Uterus (tissue), 3 donors: ENCODE measurements at regions not wholly inside any gene's neighbourhood (a gene's known extent, or its start where the extent isn't known, plus 50 kb on each side); places are given as distances from the start of the nearest gene placed in this dataset.
"Not testable (repeated sequence)": the region's sequence is repeated elsewhere in the genome, so short reads cannot be mapped to it uniquely, and the experiment has no call there.

Experiments
- DNase-seq, 2 donors: peaks; one replicate each; pipeline ENCODE4 v3.0.0-alpha.2; 2019 to 2020
- H3K27ac ChIP-seq, 2 donors: fragments of 200-600 bp; sonication (generic); 1 replicate in 1 of 2; 2 replicates in 1 of 2; pipeline ENCODE4 v1.5.1; 2016 to 2018
- H3K27me3 ChIP-seq, 2 donors: fragments of 200-600 bp; sonication (generic); one replicate each; pipeline ENCODE4 v1.5.1; 2018 to 2019; ENCODE audit warnings: control low read depth in 1 of 2
- H3K36me3 ChIP-seq, 2 donors: fragments of 200-600 bp; sonication (generic); one replicate each; pipeline ENCODE4 v1.5.1; 2019; ENCODE audit warnings: control low read depth in 1 of 2
- H3K4me1 ChIP-seq, 2 donors: fragments of 200-600 bp; sonication (generic); one replicate each; pipeline ENCODE4 v1.5.1; 2018 to 2019; ENCODE audit warnings: control low read depth in 1 of 2
- H3K4me3 ChIP-seq, 2 donors: fragments of 200-600 bp; sonication (generic); 1 replicate in 1 of 2; 2 replicates in 1 of 2; pipeline ENCODE4 v1.5.1; 2018 to 2019; ENCODE audit warnings: mild to moderate bottlenecking in 1 of 2
- H3K9me3 ChIP-seq, 2 donors: fragments of 200-600 bp; sonication (generic); one replicate each; pipeline ENCODE4 v1.5.1; 2019; ENCODE audit warnings: control low read depth in 1 of 2
- POLR2A ChIP-seq, 2 donors: fragments of 450-650 bp; IDR thresholded peaks; one replicate each; pipeline ENCODE4 v1.6.1; 2016; ENCODE audit warnings: antibody characterized with exemption in 2 of 2, mild to moderate bottlenecking in 1 of 2, moderate library complexity in 1 of 2
- intact Hi-C: fragments of 100-400 bp; cut with DNase I; formaldehyde crosslinking; loops from one replicate; pipeline ENCODE4 v1.15.1; 2023; ENCODE audit warnings: low total_unique reads
- TF ChIP-seq, protein P1 (sequence below), 4 experiments: fragments of 200-600 bp in 2 of 4; fragments of 450-650 bp in 2 of 4; sonication (generic) in 2 of 4; IDR thresholded peaks; one replicate each; pipeline ENCODE4 v1.5.1; 2016 to 2019; ENCODE audit warnings: antibody characterized with exemption in 4 of 4, mild to moderate bottlenecking in 2 of 4, moderate library complexity in 1 of 4
- donor health status: DM: yes; HTN: yes; CAD: no.

DNA sequence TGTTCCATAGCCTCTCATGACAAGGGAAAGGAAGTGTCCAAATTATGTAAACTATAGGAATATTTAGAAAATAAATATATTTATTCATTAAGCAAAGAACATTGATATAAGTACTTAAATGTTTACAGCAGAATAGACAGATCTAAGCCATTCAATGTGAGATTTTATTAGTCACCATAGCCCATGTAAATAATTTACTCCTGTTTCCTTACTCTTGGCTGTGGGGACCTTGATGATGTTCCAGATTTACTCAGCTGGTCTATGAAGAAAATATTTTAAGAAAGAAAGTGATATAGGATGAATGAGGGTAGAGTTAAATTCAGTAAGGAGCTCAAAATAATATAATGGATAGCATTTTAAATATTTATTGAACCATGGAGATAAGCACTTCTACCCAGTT is 442.6 kb upstream of the KLF6 start:
- H3K27ac ChIP-seq: no peak overlapping the region
- TF ChIP-seq, protein P1, sequence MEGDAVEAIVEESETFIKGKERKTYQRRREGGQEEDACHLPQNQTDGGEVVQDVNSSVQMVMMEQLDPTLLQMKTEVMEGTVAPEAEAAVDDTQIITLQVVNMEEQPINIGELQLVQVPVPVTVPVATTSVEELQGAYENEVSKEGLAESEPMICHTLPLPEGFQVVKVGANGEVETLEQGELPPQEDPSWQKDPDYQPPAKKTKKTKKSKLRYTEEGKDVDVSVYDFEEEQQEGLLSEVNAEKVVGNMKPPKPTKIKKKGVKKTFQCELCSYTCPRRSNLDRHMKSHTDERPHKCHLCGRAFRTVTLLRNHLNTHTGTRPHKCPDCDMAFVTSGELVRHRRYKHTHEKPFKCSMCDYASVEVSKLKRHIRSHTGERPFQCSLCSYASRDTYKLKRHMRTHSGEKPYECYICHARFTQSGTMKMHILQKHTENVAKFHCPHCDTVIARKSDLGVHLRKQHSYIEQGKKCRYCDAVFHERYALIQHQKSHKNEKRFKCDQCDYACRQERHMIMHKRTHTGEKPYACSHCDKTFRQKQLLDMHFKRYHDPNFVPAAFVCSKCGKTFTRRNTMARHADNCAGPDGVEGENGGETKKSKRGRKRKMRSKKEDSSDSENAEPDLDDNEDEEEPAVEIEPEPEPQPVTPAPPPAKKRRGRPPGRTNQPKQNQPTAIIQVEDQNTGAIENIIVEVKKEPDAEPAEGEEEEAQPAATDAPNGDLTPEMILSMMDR (IDR thresholded peaks at IDR 0.05): no peak
- no peak for TF ChIP-seq POLR2A (IDR thresholded peaks at IDR 0.05)
- no peaks in the 10 kb centered on the region for H3K4me1 ChIP-seq
- no peaks in the 10 kb centered on the region for H3K27me3 ChIP-seq
- intact Hi-C loops: no loop called here
- no peak overlapping the region for H3K4me3 ChIP-seq
- no peak for DNase-seq
- no peaks in the 10 kb centered on the region for H3K36me3 ChIP-seq
- H3K9me3 ChIP-seq: no peaks in the 10 kb centered on the region

DNA sequence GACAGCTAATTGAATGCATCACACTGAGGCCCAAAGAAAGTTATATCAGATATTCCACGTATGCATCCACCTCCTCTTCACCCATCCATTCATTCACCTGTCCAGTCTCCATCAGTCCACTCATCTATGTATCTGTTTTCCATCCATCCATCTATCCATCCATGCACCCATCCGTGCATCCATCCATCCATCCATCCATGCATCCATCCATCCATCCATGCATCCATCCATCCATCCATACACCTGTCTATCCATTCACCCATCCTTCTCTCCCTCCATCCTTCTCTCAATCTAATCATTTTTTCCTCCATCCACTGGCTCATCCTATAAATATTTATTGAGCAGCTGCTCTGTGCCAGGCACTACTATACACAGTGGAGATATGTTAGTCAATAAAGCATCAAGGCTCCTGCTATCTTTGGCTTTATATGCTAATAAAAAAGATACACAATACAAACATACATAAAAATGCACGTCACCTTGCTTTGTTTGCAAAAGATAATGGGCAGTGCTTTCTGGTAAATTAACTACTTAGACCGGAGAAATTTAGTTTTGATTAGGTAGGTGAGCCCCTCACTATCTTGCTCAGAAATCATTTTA is 442.0 kb upstream of the KLF6 start:
- no peaks in the 10 kb centered on the region for H3K4me1 ChIP-seq
- intact Hi-C loops: no loop called here
- no peaks in the 10 kb centered on the region for H3K27me3 ChIP-seq
- no peaks in the 10 kb centered on the region for H3K36me3 ChIP-seq
- no peak overlapping the region for H3K4me3 ChIP-seq
- H3K9me3 ChIP-seq: no peaks in the 10 kb centered on the region
- H3K27ac ChIP-seq: no peak overlapping the region
- TF ChIP-seq, protein P1 (IDR thresholded peaks at IDR 0.05): no peak
- no peak for TF ChIP-seq POLR2A (IDR thresholded peaks at IDR 0.05)
- no peak for DNase-seq

DNA sequence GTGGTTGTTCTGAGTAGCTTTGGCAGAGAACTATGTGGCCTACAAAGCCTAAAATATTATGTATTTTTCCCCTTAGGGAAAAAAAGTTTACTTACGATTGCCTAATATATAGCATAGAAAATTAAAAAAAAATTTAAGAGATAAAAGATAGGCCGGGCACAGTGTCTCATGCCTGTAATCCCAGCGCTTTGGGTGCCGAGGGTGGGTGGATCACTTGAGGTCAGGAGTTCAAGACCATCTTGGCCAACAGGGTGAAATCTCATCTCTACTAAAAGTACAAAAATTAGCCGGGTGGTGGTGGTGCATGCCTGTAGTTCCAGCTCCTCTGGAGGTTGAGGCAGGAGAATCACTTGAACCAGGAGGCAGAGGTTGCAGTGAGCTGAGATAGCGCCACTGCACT is 439.2 kb upstream of the KLF6 start:
- no peaks in the 10 kb centered on the region for H3K9me3 ChIP-seq
- H3K4me3 ChIP-seq: no peak overlapping the region
- intact Hi-C loops: no loop called here
- TF ChIP-seq POLR2A (IDR thresholded peaks at IDR 0.05): no peak
- TF ChIP-seq, protein P1 (IDR thresholded peaks at IDR 0.05): no peak
- H3K36me3 ChIP-seq: no peaks in the 10 kb centered on the region
- H3K4me1 ChIP-seq: no peaks in the 10 kb centered on the region
- DNase-seq: no peak
- no peaks in the 10 kb centered on the region for H3K27me3 ChIP-seq
- H3K27ac ChIP-seq: no peak overlapping the region

DNA sequence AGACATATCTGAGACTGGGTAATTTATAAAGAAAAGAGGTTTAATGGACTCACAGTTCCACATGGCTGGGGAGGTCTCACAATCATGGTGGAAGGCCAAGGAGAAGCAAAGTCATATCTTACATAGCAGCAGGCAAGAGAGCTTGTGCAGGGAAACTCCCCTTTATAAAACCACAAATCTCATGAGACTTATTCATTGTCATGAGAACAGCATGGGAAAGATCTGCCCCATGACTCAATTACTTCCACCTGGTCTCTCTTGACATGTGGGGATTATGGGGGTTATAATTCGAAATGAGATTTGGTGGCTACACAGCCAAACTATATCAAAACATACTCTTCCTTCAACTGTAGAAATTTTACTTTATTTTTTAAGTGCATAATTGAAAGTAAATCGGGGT is 436.3 kb upstream of the KLF6 start:
- DNase-seq, H3K4me3 ChIP-seq, H3K27me3 ChIP-seq, H3K4me1 ChIP-seq, intact Hi-C loops, H3K27ac ChIP-seq, H3K9me3 ChIP-seq, H3K36me3 ChIP-seq: not testable (repeated sequence)

DNA sequence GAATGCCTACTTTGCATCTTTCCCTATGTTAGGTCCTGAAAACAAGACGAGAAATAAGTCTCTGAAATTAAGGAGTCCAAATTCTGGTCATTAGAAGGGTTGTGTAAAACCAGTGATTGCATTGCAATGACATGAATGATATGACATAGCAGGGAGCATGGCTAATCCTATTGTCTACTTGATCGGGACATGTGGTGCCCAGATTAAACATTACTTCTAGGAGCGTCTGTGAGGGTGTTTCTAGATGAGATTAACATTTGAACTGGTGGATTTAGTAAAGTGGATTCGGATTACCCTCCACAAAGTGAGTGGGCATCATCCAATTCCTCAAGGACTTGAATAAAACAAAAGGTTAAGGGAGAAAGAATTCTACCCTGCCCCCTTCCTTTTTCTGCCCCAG is 434.9 kb upstream of the KLF6 start:
- H3K27me3 ChIP-seq: no peaks in the 10 kb centered on the region
- TF ChIP-seq POLR2A (IDR thresholded peaks at IDR 0.05): no peak
- TF ChIP-seq, protein P1 (IDR thresholded peaks at IDR 0.05): no peak
- H3K36me3 ChIP-seq: no peaks in the 10 kb centered on the region
- H3K27ac ChIP-seq: no peak overlapping the region
- no peaks in the 10 kb centered on the region for H3K4me1 ChIP-seq
- DNase-seq: no peak
- H3K4me3 ChIP-seq: no peak overlapping the region
- intact Hi-C loops: no loop called here
- H3K9me3 ChIP-seq: no peaks in the 10 kb centered on the region

DNA sequence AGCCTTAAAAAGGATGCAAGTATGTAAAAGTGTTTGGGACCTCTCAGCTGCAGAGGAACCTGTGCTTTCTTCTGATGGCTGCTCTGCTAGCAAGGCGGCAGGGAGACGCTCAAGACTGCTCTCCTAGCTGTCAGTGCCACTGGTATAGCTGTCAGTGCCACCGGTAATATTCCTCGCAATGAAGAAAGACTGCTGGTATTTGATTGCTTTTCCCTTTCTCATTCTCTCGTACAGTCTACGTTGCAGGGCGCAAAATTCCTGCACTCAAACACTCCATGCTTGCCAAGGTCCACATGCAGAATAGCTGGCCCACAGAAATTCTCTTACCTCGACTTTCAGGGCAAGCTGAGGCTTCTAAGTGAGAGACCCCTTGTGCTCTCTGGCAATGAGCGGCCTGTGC is 432.6 kb upstream of the KLF6 start:
- no peak for TF ChIP-seq POLR2A (IDR thresholded peaks at IDR 0.05)
- Histone ChIP-seq H3K9me3 (no peaks in the 10 kb centered on the region), H3K4me3 (no peak overlapping the region), H3K27me3 (no peaks in the 10 kb centered on the region), H3K27ac (no peak overlapping the region), H3K36me3 (no peaks in the 10 kb centered on the region), H3K4me1 (no peaks in the 10 kb centered on the region)
- intact Hi-C loops: no loop called here
- no peak for DNase-seq
